ENCODE measurements at regions not wholly inside any gene's neighbourhood (a gene's known extent, or its start where the extent isn't known, plus 50 kb on each side); places are given as distances from the start of the nearest gene placed in this dataset.
"Not testable (repeated sequence)": the region's sequence is repeated elsewhere in the genome, so short reads cannot be mapped to it uniquely, and the experiment has no call there.

DNA sequence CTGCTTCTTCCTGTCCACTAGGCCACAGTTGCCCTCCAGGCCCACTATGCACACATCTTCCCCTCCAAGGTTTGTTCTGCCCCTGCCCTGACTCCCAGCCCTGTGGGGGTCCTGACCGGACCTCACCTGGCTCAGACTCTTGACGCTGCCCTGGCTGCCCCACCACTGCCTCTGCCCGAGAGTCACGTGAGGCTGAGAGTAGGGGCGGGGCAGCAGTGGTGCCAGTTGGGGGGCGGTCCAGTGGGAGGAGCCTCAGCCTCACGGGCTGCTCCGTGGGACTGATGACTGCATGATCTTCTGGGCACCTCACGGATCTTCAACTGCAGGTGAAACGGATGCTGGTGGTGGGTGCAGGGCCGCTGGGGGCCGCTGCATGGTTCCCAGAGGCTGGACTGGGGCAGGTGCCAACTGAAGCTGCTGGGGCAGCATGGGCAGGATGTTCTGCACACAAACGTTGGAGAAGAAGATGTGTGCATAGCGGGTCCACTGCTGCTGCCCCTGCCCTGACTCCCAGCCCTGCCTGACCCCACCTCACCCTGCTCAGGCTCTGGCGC, 77.6 kb downstream of the HHIPL2 start:
- DNase-seq: not testable (repeated sequence)

DNA sequence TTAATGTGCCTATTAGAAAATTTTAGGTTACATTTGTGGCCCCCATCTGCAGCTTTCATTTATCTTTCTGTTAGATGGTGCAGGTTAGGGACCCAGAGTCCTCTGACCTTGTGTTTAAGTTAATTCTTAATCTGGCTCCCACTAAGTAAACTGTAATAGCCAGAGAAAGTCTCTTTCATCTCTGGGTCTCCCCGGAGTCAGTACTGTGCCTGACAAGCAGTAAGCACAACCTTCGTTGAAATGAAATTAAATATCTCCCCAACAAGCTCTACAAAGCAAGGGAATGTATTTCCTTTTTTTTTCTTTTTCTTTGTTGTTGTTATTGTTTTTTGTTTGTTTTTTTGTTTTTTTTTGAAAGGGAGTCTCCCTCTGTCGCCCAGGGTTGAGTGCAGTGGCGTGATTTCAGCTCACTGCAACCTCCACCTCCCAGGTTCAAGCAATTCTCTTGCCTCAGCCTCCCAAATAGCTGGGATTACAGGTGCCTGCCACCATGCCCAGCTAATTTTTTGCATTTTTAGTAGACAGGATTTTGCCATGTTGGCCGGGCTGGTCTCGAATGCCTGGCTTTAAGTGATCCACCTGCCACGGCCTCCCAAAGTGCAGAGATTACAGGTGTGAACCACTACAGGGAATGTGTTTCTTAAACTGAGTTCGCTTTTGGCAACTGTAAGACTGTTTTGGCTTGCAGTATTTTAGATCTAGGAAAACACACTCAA, 81.6 kb downstream of the HHIPL2 start:
- no peak for DNase-seq

DNA sequence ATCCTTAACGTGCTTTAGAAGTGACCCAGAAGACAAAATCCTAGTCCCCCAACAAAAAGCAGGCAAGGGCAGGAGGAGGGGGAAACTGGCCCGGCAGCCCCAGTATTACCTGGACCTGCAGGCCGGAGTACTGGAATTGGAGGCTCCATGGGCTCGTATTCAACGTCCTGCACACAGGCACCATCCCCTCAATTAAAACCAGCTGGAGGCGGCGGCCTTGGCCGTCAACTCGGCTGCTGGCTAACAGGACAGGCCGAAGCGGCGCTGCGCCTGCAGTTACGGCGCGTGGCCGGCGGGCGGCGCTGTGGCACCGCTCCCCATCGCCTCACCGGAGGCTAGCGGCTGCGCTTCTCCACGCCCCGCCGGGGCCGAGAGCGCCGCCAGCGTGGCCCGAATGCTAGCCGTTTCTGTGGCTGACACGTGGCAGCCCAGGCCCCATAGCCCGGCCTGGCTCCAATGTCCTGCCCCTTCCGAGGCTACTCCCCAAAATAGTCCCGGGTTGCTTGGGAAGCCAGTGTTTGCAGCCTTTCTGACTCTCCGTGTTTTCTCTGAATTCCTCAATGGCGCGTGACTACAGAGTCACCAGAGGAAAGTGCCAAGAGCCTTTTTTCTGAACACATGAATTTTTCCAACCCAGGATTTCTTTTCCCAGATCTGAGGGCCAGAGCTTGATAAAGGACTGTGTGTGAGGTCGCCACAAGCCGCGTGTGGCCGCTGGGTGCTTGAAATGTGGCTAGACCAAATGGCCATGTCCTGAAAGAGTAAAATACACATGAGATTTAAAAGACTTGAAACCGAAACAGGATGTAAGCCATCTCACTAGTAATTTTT, 82.5 kb downstream of the HHIPL2 start:
- DNase-seq: peak; percentile 81

DNA sequence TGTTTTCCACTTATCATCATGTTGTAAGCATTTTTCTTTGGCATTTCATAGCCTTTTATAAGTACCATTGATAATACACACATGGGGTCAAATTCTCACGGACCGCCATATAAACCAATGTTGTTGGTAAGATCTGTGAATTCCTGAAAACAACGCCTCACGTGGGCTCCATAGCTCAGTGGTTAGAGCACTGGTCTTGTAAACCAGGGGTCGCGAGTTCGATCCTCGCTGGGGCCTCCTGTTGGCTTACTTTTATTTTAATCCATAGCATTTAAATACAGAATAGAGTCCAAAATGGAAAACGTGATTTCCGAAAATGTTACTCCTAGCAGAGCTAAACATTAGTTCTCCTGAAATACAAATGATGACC, 83.1 kb downstream of the HHIPL2 start:
- DNase-seq: peak; percentile 11

DNA sequence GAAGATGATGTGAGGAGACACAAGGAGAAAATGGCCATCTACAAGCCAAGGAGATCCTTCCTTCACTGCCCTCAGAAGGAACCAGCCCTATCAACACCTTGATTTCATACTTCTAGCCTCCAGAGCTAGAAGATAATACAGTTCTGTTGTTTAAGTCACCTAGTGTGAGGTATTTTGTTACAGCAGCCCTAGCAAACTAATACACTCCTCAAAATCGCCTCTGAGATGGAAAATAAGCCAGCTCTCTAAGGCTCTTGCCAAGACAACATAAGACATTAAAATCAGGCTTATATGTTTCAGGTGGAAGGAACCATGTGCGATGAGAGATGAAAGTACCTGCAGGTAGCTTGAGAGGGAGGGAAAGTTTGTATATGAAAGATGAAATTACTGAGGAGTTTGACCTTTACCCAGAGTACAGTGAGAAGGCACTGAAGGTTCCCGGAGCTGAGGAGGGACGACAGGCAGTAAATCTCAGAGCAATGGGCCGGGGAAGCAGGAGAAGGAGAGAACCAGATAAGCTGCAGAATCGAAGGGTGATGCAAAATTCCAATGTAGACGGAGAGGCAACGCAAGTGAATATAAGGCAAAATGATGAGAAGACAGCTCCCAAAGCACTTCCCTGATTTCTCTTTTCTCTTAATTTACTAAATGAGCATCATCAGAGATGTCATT, 84.7 kb downstream of the HHIPL2 start:
- DNase-seq: no peak

DNA sequence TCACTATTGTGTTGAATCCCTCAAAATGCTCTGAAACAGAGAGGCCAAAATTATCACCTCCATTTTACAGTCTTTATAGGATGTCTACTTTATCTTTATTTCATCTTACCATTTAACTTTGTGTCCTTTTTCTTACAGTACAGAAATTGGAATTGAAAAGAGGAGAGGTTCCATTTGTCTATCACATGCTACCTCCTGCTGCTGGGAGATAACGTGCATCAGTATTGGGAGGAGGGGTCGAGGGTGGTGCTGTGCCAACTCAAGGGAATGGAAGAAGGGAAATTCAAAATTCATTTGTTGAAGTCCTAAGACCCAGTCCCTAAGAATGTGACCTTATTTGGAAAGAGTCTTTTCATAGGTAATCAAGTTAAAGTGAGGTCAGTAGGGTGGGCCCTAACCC, 85.3 kb downstream of the HHIPL2 start:
- no peak for DNase-seq

DNA sequence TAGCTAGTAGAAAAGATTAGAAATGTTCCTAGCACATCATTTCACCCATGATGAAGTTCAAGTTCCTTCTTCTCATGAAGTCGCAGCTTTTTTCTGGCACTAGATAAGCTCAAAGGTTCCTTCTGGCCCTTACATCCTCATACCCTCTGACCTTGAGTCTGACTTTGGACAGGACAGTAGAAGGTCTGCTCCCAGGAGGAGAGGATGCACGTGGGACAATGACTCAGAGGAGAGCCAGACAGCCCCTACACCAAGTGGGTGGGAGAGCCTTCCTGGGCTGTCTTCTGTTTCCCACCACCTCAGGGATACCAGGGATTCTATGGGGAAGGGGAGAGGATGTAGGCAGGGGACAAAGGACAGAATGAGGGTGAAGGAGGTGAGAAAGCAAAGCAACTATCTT, 86.0 kb downstream of the HHIPL2 start:
- no peak for DNase-seq

DNA sequence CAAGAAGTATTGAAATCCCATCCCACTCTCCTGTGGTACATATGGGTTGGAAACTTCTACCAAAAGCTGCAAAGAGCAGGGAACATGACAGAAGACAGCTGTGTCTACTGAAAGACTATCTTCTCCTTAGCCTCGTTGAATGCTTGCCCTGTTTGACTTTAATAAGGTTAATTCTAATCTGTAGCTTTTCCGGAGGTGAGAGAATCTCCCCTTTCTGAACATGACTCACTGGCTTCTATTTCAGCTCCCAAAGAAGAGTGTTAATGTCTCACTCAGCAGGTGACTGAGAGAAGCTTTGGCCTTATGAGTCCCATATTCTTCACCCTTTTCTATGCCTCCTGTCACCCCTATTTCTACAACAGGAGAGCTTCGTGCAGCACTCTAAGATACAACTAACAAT, 88.3 kb downstream of the HHIPL2 start:
- DNase-seq: no peak

DNA sequence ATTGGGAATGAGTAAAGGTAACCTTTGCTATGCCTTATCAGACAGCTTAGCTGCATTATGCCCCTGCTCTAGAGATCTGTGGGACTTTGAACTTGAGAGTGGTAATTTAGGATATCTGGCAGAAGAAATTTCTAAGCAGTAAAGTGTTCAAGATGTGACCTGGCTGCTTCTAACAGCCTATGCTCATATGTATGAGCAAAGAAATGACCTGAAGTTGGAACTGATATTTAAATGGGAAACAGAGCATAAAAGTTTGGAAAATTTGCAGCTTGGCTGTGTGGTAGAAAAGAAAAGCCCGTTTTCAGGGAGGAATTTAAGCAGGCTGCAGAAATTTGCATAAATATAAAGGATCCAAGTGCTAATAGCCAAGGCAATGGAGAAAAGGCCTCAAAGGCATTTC, 90.4 kb downstream of the HHIPL2 start:
- no peak for DNase-seq

DNA sequence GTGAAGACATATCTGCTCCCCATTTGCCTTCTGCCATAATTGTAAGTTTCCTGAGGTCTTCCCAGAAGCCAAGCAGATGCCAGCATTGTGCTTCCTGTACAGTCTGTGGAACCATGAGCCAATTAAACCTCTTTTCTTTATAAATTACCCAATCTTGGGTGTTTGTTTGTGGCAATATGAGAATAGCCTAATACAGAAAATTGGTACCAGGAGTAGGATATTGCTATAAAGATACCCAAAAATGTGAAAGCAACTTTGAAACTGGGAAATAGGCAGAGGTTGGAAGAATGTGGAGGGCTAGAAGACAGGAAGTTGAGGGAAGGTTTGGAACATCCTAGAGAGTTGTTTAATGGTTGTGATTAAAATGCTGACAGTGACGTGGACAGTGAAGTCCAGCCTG, 90.8 kb downstream of the HHIPL2 start:
- DNase-seq: no peak

DNA sequence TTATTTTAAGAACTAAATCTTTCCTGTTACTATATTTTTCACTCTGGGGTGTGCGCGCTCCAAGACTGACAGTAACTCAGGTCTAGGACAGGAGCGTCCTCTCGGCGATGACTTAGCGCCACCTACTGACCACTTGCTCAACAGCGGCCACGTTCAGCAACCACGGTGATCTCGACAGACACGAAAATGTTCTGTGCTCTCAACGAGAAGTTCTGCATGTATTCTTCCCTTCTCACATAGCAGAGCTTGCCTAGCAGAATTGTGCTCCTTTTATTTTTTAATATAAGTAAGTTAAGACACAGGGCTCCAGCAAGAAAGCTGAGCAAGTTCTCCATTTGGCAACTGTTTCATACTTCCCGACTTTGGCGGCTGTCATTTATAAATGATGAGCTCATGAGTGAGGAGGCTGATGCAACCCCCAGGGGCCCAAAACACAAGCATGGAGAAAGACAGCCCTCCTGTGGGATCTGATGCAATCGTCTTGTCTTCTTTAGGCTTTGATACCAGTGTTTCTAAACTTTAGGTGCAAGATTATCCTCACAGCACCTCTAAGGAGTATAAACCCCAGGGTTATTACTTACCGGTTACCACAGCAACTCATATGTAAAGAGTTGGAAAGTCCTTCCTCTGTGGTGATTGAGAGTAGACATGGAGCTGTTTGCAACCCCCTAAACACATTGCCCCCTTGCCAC, 92.6 kb downstream of the HHIPL2 start:
- DNase-seq: peak; percentile 83

DNA sequence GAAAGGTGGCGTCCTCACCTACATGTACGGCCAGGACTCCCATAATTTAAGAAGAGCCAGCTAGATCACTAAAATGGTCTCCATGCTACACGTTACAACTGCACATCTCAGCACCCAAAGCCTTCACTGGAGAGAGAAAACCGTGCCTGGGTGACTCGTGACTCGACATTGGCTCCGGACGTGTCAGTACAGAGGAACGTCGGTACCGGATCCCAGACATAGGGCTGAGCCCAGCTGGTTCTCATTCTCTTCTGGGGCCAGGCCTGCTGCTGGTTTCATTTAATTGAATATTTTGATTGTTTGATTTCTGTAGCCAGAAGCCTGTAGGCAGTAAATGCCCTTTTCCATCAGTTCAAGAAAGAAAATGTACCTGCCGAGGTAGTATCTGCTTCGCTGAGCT, 93.1 kb downstream of the HHIPL2 start:
- DNase-seq: no peak

DNA sequence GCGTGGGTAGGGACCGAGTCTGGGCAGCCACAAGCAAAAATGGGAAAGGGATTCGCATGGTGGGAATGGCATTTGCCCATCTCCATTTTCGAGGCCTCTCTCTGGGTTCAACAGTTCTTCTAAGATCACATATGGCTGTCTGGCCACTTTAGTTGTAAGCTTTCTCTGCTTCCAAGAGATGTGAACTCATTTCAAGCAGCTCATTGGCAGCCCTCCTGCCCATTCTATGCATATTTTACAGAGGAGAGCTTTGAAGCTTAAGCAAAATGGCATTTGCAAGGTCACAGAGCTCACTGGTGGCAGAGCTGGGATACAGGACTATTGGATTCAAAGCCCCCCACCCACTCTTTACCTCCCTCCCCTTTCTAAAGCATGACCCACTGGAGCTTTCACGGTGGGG, 93.7 kb downstream of the HHIPL2 start:
- no peak for DNase-seq

DNA sequence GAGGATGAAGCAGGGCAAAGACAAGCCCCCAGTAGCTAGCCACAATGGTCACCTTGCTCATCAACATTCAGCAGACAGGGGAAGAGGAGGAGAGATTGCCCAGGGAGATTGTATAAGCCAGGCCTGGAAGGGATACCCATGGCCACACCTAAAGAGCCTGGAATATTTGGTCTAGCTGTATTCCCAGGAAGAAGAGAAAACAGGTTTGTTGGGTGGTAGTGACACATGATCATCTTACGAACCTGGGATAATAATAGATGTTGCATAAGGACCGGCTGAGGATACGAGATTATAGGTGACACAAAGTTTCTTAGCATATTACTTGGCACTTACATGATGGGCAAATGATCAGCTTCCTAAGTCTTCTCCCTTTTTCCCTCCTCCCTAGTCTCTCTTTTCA, 95.9 kb downstream of the HHIPL2 start:
- DNase-seq: no peak

DNA sequence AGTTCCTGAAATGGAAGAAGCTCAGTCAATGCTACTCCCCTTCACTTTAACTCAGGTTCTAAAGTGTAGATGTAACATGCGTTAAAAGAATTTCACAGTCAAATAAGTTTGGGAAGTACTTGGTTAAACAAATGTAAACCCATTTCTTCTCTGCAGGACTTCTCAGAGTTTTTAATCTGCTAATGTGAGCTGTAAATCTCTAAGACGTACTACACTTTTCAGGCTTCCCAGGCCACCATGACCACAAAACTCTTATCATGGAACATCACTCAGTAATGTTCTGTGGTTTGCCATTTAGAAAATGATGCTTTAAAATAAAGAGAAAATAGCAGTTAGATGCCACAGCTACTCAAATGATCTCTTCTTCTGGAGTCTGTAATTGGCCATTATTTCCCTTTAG, 104.3 kb downstream of the HHIPL2 start:
- DNase-seq: no peak

DNA sequence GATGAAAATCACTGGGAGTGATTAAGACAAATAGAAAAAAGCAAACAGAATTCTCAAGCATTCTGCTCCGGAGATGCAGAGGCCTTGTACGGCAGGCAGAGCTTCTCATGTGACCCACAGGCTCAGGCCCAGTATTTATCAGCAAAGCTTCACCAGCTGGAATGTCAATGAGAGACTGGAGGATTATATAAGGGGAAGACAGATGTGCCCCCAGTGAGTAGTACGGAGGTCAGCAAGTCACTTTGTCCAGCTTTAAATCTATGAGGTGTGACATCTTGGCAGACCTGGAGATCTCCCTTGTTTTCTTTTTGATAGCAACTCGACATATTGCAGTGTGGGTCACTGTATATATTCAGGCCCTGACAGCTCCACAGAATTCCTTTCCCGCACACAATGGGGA, 106.8 kb downstream of the HHIPL2 start:
- DNase-seq: no peak

DNA sequence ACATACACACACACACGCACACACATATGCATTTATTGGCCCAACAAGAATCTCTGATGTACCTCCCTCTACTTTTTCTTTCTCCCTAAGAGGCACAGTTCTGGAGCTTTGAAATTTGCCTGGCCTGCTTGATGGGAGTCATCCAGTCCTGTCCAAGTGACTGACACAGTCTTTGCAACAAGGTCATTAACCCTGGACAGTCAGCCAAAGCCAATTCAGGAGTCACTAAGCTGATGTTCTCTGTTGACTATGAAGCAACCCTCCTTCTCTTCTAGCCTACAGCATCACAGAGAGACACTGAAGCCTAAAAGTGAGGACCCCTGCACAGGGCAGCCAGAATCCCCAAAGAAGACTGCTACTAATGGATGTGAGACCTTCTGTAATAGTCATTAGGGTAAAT, 123.1 kb downstream of the HHIPL2 start:
- DNase-seq: no peak

DNA sequence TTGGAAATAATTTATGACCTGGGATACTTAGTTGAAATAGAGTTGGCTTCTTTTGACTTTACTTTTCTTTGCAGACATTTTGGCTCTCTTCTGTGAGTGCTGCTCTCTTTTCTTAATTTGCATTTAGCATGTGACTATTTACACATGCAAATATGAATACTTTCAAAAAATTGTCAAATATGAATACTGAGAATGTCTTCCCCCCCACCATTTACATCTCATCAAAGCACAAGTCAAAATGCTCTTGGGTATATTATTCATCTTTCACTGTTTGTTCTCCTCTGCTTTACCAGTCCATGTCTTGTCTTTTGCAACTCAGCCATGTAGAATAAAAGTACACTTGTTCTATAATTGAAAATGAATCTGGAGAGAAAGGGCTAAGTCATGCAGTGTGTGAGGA, 126.5 kb downstream of the HHIPL2 start:
- DNase-seq: no peak

DNA sequence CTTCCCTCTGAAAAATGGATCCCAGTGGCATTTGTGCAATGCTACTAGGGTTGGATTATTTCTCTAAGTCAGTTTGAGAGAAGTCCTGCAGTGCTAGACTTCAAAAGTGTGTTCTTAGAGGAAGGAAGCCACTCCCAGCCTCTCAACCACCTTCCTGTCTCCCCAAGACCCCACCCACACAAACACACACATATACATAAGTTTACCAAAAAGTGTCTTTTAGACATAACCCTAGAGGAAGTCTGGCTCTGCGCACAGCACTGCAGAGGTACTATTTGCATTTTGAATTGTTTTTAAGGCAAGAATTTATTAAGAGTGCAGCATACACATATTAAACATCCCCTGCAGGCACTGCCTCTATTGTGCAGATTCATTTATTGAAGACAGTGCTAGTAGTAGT, 127.3 kb downstream of the HHIPL2 start:
- no peak for DNase-seq

DNA sequence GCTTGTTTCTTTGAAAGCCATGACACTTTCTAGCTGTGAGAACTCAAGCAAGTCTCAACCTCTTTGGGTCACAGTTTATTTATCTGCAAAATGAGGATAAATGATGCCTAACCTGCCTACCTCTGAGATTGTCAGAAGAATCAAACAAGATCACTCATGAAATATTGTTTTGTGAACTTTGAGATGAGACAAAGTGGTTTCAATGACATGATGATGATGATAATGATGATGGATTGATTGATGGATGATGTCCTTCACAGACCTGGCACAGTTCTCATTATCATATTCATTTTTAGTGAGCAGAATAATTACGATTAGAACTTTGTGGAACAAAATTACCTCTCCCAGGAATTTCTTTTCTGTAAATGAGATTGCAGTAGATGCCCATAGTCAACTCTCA, 129.2 kb downstream of the HHIPL2 start:
- DNase-seq: no peak

DNA sequence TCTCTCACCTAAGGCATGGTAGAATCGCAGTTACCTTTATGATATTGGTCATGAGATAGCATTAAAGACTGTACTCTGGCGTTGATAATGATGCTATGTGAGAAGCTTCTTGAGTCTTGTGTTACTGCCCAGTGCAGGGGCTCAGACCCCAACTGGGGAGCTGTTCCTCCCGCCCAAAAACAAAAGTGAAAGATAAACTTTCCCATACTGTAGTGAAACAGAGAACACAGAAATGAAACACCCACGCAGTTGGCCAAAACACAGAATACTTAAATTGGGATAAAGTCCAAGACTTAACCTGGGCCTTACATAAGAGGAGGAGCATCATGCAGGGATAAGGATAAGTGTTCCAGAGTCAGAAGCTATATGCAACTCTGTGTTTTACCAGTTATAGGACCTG, 130.6 kb downstream of the HHIPL2 start:
- no peak for DNase-seq

DNA sequence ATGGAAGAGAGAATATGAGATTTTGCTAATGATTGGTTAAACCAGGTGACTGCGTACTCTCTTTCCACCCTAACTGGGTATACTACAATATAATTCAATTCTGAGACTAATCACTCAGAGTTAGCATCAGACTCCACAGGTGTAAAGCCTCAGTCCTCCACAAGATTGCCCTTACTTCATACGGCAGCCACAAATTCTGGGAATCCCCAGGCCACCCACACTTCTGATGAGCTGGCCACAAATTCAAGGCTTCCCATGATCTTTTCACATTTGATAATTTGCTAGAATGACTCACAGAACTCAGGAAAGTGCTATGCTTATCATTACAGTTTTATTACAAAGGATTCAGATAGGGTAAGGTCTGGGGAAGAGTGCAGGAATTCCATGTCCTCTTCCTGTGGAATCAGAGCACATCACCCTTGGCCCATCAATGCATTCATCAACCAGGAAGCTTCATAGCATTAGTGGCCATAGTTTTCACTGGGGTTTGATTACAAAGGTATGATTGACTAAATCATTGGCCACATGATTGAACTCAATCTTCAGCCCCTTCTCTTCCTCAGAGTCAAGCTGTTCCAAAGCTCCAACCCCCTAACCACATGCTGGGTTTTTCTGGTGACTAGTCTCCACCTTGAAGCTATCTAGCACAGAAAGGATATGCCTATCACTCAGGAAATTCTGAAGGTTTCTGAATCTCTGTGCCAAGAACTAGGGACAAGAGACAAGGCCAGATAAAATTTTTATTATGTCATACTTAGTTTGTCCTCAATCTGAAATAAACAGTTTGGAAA, 131.7 kb downstream of the HHIPL2 start:
- DNase-seq: no peak
